Activated effector memory CD4-positive, alpha-beta T cell treated with anti-CD3 and anti-CD28 coated beads, Interleukin-2, amount 50 U/mL, for 16 hours (primary cell): ENCODE measurements at regions not wholly inside any gene's neighbourhood (a gene's known extent, or its start where the extent isn't known, plus 50 kb on each side); places are given as distances from the start of the nearest gene placed in this dataset.

ENCODE experiments used
- DNase-seq: peaks from one replicate; pipeline ENCODE4 v3.0.0-alpha.2; 2020

DNA sequence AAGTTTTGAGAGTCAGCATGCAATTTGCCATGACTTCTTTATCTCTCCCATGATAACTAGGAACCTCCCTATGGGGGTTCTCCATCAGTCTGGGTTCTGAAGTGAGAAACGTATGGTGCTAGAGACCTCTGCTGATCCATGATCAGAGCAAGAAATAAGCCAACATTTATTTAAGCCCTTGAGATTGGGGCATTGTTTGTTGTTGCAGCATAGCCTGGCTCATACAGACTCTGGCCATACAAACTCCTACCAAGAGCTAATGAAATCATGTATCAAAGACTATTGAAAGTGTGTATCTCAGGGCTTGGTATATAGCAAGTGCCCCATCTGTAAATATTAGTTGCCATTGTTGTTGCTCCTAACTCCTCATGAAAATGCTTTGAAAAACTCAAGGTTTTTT lies 233.9 kb downstream of the MAF start:
- no peak for DNase-seq

DNA sequence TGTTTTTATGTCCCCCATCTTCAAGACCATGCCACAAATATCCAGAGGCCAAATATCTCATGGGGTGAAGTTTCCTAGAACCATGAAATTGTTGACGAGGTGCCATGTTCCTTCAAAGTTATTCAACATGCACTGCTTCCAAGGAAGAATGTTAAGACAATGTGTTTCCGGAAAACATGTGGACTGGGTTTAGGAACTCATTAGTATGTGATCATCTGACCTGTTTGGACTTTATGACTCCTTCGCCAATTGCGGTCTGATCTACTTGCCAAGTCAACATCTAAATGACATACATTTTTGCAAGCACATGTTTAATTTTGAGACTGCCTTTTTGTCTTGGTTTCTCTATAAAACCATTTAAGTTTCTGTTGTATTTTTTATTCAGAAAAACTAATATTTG lies 234.8 kb downstream of the MAF start:
- no peak for DNase-seq

DNA sequence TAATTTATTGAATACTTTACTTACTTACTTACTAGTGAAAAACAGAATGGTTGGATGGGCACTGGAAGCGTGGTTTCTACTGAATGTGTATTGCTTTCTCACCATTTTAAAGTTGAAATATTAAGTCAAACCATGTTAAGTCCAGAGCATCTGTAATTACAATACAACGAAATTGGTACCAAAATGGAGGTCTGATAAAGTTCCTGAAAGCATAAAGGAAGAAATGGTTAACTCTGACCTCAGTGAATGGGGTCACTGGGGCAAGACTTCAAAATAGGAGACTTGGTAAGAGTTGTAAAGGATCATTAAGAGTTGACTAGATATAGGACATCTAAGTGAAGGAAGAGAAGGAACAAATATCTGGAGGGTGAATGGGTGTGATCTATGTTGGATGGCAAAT lies 237.1 kb downstream of the MAF start:
- DNase-seq, result no peak

DNA sequence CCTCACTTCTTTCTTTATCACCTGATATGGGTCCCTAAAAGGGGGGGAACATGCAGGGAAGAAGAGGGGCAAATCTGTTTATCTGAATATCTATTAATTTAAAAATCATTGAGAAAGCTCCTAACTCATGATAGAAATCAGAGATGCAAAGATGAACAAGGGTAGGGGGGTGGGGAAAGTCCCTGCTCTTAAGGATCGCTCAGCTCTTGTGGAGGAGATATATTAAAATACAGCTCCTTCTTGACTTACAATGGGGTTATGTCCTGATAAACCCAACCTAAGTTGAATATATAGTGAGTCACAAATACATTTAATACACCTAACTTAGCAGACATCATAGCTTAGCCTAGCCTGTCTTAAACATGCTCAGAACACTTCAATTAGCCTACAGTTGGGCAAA lies 237.5 kb downstream of the MAF start:
- DNase-seq, result no peak

DNA sequence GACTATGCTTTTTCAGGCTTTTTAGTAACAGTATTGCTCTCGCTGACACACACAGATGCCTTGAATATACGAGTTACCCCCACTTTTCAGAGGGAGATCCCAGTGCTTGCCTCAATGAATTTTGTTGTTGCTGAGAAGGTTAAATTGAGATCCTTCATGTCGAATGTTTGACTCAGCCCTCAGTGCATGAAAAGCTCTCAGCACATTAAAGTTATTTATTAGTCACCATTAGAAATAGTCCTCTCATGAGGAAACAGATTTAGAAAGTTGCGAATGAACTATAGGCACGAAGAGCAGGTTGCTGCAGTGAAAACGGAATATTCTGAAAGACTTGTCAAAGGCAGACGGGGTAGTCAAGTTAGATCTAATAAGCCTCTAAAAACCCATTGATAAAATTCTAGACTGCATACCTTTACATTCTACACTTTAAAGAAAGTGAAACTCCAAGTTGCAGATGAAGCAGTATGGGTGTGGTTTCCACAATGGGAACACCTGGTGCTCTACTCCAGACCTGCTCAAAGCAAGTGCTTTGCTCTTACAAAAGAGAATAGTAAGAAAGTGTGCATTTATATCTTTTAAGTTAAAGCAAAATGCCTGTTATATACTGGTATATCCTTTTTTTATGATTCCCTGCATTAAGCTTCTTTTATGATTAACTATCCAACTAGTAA lies 238.1 kb downstream of the MAF start:
- no peak for DNase-seq

DNA sequence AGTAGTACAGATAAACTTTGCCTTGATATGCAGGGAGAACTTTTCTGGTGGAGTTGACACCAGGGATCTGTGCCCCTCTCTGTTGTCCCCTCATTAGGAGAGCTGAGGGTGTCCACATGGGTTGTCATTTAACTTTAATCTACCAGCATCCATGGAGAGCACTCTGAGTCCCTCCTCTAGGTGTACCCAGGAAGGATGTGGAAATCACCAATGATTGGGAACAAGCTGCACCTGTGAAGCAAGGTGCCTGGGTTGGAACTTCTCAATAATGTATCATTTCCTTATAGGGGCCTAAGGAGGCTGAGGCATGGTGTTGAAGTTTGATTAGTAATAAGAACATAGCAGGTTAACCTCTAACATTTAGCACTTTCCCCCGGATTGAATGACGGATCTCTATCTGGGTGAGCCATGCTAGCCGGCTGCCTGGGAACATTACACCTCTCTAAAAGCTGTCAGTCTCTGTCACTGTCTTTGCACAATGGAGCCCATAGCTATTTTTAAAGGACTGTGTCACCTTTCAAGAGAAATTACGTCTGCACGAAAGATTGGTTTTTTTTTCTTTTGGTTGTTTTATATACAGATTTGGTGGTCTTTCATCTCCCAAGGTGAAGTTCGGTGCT lies 239.3 kb downstream of the MAF start:
- DNase-seq, result no peak

DNA sequence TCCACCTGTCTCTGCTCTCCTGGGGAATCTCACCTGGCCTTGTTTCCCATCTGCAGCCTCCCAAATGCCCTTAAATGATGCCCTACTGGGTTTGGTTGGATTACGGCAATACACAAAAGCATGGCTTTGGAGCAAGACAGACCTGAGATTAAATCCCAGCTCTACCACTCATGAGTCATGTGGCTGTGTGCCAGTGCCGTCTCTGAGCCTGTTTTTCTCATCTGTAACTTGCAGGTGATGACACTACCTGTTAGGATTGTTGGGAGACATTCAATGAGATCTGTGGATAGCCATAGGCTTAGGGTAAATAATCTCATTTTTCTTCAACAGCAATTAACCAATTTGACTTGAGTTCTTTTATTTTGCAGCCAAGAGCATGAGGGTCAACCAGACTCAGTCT lies 240.3 kb downstream of the MAF start:
- DNase-seq, result no peak

DNA sequence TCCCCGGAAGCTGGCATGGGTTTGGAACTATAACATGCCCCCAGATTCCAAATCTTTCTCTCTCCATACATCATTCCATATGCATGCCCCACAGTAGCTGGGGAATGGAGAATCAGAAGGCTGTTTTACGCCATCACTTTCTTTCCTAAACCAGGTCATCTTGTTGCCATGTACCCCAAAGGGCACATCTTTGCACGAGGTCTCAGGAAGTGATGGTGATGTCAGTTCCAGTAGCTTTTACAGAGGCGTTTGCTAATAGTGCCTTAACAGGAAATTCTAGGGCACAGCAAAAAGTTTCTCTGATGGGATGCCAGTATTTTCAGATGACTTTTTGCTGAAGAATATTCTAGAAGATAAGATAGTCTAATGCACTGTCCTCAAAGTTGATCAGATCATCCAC lies 241.5 kb downstream of the MAF start:
- DNase-seq, result no peak

DNA sequence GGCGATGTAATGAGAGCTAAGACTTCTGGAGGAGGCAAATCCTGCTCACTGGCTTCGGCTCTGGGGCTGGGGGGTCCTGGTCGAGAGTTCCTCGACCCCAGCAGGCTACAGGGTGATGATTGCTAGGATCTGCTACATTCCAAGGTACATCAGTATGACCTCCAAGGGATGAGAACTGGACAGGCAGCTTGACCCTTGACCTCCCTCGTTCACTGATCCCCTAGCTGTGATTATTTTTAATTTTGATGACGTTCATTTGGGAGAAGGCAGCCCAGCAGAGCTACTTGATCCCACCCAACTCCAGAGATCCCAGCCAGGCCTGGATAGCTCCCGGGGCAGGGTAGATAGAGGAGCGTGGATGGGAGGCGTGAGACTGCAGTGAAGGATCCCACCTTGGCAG lies 242.3 kb downstream of the MAF start:
- no peak for DNase-seq

DNA sequence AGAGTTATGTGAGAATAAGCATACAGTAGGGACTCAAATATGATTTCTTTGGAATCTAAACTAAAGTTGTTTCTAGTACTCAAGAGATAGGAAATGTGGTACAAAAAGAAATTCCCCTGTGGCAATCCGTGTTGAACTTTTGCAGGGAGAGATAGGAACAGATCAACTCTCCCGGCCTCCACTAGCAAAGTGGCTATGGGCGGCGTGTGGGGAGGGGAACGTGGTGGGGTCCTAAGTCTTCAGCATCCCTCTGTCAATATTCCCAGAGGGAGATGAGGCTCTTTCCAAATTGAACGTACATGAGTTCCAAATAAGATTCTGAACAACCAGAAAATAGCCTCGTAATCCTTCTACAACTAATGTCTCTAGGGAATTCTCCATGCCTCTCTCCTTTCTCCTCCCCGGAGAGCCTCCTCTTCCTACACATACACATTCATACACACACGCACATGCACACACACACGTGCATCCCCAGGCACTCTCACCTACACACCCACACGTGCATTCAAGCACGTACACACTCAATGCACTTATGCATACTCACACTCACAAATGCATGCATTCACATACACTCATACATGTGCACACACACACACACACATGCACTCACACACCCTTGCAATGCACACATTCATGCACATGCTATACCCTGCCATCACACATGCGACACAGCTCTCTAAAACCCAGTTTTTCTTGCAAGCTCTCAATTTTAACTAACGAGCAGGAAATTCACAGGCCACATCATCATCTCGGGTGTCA lies 244.8 kb downstream of the MAF start:
- no peak for DNase-seq

DNA sequence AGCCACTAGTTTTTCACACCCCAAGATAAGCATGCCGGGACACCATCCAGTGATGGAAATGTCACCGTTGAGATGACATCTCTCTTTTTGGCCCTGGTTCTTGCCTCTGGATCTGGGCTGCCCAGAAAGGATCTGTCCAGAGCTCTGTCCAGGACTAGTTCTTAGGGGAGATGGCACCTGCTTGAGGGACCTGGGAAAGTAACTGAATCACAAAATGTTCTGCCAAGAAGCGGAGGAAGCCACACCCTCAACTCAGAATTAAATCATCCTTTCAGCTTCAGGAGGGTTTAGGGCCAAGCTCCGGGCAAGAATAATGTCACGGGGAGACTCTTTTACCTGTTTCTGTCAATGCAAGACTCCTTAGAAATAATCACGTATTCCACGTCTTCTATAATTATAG lies 248.6 kb downstream of the MAF start:
- DNase-seq, result no peak

DNA sequence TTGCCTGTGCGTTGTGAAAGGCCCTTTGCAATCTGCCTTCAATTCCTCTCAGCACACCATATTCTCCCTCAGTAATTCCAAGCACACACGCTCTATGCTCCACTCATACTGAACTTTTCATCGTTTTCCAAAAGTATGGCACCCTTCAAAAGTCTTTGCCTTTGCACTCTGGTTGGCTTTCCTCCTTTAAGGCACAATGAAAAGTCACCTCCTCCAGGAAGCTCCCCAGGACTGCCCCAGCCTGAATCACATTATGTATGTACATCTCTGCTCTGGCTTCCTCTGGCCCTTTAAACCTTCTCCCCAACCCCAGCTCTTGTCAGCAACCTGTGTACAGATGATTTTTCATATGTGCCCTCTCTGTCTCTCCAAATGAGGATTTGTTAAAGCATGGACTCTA lies 250.7 kb downstream of the MAF start:
- DNase-seq, result no peak

DNA sequence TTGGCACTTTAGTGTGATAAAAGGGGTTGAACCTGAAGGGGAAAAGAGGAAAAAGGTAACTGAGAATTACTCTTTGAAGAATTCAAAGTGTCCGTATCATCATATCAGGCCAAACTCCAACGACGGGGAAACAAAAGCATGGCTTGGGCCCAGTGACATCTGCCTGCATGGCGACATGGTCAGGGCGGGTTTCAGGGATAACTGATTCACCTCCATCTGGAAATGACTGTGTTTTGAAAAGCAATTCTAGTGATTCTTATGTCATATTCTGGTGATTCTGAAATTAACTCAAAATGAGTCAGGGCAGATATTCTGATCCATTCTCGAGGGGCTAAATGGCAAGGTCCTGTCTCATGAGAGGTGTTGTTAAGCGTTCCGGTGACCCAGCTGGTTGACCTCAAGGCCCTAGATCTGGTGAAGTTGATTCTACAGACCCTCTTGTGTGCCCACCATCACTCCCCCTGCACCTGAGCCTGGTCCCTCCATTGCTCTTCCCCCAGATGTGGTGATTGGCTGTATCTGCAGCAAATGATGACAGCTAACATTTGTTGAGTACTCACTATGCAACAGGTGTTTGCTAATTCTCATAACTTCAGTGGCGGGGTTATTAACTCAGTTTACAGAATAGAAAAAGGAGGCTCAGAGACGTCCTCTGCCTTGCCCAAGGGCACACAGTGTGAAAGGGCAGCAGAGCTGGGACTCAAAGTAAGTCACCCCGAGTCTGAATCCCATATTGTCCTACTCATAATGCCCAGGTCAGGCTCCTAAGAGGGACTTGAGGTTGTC lies 251.8 kb downstream of the MAF start:
- DNase-seq, result no peak

DNA sequence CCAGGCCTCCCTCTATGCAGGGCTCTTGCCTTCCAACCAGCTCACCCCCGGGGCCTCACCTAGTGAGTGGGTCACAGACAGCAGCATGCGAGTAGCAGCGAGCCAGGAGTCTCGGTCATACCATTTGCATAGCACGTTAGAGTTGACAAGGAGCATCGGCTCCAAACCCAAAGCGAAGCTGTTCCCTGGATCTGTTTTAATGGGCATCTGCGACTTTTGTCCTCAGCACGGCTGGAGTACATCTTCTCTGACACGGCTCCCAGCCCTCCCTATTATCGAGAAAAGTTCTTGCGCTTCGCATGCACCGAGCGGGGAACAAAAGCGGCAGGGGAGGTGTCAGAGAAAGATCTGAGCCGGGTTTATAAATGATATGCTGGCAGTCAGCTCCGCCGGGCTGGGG lies 253.3 kb downstream of the MAF start:
- DNase-seq, result no peak

DNA sequence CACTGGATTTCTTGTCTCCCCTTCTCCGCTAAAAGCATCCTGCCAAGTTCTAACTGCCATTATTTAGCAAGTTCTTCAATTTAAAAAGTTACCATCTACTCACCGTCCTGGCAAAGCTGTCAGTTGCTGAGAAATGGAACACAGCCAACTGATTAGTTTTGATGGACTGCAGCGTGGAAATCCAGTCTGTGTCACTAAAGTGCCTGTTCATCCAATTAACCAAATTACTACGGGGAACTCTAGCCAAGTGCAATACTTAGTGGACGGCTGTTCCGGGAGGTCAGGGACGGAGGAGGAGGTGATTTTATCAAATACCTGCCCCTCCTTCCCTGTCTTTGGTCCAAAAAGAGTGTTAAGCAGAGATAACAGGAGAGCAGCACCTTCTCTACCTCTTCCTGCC lies 260.7 kb downstream of the MAF start:
- no peak for DNase-seq

DNA sequence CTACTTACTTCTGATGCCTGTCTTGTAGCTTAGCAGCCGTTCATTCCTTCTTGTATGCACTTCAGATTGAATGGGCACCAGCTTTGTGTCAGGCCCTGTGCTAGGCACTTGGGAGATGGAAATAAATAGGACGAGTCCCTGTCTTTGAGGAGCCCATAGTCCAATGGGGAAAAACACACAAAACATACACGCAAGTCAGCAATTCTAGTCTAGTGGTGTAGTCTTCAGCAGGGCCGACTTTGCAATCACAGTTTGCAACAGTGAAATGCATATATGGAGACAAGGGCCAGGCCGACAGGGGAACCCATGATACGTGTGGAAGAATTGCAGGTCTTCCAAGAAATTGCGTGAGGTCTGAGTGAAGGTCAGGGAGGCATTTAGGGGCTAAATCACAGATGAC lies 262.6 kb downstream of the MAF start:
- DNase-seq, result no peak

DNA sequence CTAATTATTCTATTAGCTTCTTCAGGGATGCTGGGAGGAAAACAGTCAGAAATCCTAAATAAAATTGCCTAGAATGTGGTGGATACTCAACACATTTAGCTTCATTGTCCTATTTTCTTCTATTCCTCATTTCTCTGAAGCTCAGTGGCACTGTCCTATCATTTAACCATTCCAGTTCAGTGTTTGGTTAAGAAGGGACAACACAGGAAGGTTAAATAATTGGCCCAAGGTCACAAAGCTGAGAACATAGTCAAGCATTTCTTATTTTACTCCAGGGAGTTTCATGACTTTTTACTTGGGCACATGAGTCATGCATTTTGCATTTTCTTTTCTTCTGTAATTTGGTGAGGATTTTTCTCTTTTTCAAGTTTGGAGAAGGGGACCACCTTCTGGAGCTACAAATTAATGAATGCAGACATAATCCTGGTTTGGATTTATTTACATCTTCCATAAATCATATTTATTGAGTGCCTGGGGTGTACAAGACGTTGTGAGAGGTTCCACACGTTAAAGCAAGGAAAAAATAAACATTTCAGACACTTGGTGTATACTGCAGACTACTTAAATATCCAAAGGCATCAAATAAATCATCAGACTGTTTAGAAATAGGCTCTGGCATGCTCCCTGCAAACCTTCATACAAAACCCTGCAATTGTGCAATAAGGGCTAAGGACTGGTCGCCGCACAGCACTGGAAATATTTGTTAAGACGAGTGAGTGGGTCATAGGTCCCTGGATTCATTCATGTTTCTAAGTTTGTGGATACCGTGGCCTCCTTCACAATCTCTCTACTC lies 263.9 kb downstream of the MAF start:
- no peak for DNase-seq

DNA sequence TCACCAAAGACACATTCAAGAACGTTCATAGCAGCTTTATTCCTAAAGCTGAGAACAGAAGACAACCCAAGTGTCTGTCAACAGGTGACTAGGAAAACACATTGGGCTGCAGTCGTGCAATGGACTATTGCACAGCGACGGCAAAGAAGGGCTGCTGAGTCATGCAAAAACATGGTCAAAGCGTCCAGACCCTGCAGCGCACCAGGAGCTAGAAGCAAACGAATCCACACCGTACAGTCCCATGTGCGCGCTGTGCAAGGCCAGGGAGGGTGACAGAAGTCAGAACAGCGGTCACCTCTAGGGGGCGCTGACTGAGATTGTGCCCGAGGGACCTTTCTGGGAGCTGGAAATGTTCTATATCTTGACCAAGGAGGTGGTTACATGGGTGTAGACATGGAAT lies 266.4 kb downstream of the MAF start:
- DNase-seq, result peak; percentile 79

DNA sequence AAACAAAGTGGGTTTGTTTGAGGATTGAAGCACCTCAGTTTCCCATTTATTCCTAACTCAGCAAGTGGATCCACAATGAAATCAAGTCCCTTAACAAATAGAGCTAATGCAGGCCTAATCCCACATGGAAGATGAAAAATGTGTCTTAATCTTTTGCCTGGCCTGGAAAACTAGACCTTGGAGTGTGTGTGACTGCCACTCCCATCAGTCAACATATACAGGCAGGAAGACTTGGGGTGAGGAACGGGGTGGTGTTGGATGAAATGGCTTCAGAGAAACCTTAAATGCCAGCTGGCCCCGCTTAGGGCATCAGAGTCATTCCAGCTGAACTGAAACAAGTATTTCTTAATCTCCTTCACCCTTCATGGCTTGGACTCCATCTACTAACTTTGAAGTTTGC lies 269.5 kb downstream of the MAF start:
- DNase-seq, result no peak

DNA sequence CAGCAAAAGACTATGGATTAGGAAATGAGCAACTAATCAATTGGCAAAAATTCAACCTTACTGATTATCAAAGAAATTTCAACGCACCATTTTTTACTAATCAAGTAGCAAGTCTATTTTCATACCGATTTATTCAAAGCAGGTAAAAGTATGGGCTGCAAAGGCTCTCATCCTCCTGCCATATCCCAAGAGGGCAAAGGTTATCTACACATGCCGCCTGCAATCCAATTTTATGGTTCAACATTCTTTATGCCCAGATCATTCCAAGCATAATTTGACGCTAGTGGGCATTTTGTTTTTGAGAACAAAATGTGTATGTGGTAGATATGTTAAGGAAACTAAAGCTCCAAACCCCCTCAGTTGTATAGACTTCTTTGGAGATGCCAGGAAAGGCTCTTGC lies 270.6 kb downstream of the MAF start:
- no peak for DNase-seq

DNA sequence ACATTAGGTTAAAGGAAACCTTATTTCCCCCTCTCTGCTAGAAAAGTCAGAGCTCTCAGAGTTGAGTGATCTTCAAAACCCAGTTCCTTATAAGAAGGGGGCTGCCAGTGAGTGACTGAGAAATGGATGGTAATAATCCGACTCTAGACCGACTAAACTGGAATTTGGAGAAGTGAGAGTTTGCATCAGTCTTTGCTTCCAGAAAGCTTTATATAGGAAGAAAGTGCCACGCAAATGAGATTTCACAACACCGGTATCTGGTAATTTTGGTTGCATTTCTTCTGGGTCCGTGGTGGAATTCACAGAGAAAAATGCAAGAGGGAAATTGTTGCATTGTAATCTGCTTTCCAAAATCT lies 271.4 kb downstream of the MAF start:
- no peak for DNase-seq

DNA sequence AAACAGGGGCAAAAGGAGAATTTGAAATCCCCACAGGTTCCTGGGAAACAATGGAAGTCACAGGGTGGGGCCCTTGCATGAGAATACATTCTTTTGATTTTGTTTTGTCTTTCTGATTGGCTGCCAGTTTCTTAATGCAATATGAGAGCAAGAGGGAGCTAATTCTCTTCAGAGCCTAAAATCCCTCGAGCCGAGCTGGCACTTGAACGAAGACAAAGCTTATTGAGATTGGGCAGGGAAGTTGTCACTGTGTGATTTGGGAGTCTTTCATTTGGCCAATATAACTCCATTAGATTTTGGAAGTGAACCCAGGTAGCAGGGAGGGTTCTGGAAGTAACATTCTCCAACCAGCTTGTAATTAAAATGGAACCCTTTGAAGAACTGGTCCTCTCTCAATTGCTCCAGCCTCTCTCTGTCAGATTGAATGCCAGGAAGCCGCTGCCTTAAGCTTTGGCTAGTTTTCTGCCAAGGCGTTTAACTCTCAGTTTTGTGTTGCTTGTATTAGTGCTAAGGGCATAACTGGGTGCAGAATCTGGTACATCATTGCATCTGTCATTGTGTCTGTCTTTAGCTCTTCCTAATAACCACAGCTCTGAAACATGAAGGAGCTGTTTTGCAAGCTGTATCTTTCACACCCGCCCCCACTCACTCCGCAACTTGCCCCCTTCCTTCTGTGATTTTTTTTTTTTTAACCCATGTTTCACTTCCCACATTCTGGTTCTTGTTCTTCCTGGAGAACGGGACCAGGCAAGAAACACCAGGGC lies 272.0 kb downstream of the MAF start:
- DNase-seq, result no peak
